Astrocyte of the spinal cord (primary cell): ENCODE measurements at regions not wholly inside any gene's neighbourhood (a gene's known extent, or its start where the extent isn't known, plus 50 kb on each side); places are given as distances from the start of the nearest gene placed in this dataset.

ENCODE experiments used
- DNase-seq: peaks from one replicate; pipeline ENCODE4 v3.0.0; 2011; ENCODE audit warnings: low read depth, low spot score
- H3K4me3 ChIP-seq: 2 replicates; pipeline ENCODE4 v1.5.1; 2011; ENCODE audit warnings: low read depth, mild to moderate bottlenecking, low read length, moderate library complexity
- in situ Hi-C: cut with HindIII; loops from 2 replicates; pipeline ENCODE4 v1.10.0; 2017; ENCODE audit warnings: low sequenced_read_pairs
- TF ChIP-seq, protein P1 (sequence below): IDR thresholded peaks from 2 replicates; pipeline ENCODE4 v1.5.1; 2012; ENCODE audit warnings: low read depth, mild to moderate bottlenecking, low read length, inconsistent platforms

DNA sequence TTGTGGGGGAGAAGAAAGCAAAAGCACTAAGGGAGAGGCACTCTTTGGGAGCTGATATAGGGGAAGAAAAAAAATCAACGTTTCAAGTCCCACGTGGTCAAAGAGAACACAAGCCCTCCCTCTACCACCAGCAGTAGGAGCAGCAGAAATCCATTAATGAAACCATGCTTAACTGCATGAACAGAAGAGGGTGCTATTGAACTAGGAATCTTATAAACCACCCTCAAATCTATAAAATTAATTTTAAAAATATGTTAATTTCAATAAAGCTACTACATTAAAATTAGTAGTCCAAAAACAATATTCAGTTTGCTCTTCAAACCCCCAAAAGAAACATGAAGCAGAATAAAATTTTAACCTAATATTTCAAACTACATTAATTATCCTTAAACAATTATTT, 147.8 kb downstream of the TMEM18 start:
- TF ChIP-seq, protein P1, sequence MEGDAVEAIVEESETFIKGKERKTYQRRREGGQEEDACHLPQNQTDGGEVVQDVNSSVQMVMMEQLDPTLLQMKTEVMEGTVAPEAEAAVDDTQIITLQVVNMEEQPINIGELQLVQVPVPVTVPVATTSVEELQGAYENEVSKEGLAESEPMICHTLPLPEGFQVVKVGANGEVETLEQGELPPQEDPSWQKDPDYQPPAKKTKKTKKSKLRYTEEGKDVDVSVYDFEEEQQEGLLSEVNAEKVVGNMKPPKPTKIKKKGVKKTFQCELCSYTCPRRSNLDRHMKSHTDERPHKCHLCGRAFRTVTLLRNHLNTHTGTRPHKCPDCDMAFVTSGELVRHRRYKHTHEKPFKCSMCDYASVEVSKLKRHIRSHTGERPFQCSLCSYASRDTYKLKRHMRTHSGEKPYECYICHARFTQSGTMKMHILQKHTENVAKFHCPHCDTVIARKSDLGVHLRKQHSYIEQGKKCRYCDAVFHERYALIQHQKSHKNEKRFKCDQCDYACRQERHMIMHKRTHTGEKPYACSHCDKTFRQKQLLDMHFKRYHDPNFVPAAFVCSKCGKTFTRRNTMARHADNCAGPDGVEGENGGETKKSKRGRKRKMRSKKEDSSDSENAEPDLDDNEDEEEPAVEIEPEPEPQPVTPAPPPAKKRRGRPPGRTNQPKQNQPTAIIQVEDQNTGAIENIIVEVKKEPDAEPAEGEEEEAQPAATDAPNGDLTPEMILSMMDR = peak; percentile 26
- H3K4me3 ChIP-seq = no peak overlapping the region
- peak; percentile 30 for DNase-seq
- in situ Hi-C loops = no loop called here

DNA sequence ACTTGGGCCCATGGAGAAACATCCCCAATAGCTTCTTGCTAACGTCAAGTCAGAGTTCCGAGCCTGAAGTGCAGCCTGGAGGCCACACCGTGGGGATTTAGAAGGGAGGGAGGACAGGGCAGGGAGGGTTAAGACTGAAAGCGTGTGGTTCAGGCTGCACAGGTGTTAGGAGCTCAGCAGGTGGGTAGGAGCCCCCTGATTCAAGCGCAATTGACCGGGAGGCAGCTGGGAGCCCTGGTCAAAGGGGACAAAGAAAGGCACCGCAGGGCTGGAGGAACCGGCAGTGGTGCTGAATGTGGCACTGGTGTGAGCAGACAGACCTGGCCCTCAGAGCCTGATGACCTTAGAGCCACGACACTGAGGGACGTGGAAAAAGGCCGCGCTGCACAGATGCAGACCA, 149.6 kb downstream of the TMEM18 start:
- TF ChIP-seq, protein P1 = no peak
- in situ Hi-C loops = no loop called here
- no peak overlapping the region for H3K4me3 ChIP-seq
- no peak for DNase-seq

GRCh38 chr2:526918-527317, 150.3 kb downstream of the TMEM18 start:
- TF ChIP-seq, protein P1 = no peak
- in situ Hi-C loops = no loop called here

DNA sequence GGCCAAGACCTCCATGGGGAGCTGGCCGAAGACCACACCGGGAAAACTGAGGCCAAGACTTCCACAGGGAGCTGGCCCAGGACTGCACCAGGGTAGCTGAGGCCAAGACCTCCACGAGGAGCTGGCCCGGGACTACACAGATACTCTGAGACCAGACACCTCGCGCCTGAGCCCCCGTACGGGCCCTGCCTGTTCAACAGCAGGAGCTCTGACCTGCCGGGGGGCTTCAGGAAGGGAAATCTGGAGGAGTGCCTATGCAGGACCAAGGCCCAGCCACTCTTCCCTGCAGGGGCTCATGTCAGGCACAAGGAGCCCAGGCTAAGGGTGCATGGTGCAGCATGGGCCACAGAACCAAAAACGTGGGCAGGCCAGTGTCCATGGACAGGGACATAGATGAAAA, 151.6 kb downstream of the TMEM18 start:
- TF ChIP-seq, protein P1 = no peak
- H3K4me3 ChIP-seq = no peak overlapping the region
- DNase-seq = no peak
- in situ Hi-C loops = no loop called here

More at GRCh38 chr2:526918-527317, 150.3 kb downstream of the TMEM18 start:
- DNase-seq = no peak
- no peak overlapping the region for H3K4me3 ChIP-seq

DNA sequence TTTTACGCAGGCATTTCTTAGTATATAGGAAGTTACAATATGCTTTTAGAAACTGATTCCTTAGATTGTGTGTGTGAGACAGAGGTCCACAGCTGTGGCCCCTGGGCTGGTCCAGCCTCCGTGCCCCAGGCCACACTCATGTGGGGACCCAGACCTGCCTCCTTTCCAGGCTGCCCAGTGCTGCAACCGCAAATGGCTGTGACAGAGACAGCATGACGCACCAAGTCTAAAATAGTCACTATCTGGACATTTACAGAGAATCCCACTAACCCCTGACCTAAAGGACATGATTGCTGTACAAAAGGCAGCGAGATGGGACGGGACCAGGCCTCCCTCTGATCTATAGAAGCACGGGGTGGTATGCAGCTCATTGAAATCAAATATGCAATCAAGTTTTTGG, 152.2 kb downstream of the TMEM18 start:
- in situ Hi-C loops = no loop called here

GRCh38 chr2:524442-524841, 152.8 kb downstream of the TMEM18 start:
- no peak for DNase-seq
- no peak overlapping the region for H3K4me3 ChIP-seq
- TF ChIP-seq, protein P1 = no peak
- in situ Hi-C loops = no loop called here

More for the DNA sequence above, 152.2 kb downstream of the TMEM18 start:
- no peak for DNase-seq
- TF ChIP-seq, protein P1 = no peak
- H3K4me3 ChIP-seq = no peak overlapping the region
